Endodermal cell (in vitro differentiated cells): ENCODE measurements at regions not wholly inside any gene's neighbourhood (a gene's known extent, or its start where the extent isn't known, plus 50 kb on each side); places are given as distances from the start of the nearest gene placed in this dataset.
"Not testable (repeated sequence)": the region's sequence is repeated elsewhere in the genome, so short reads cannot be mapped to it uniquely, and the experiment has no call there.

Source experiments
- DNase-seq: peaks from one replicate; pipeline ENCODE4 v3.0.0-alpha.2; 2017
- H3K27ac ChIP-seq: 2 replicates; pipeline ENCODE4 v1.5.1; 2013; ENCODE audit warnings: mild to moderate bottlenecking, low read depth, low read length, moderate library complexity
- H3K27me3 ChIP-seq: 2 replicates; pipeline ENCODE4 v1.6.1; 2013; ENCODE audit warnings: mild to moderate bottlenecking, low read length, moderate library complexity; ENCODE audit not compliant: insufficient read depth, control insufficient read depth, poor library complexity, severe bottlenecking
- H3K36me3 ChIP-seq: 2 replicates; pipeline ENCODE4 v1.7.0; 2013; ENCODE audit warnings: mild to moderate bottlenecking, low read length, moderate library complexity; ENCODE audit not compliant: control insufficient read depth, insufficient read depth
- H3K4me1 ChIP-seq: one replicate; pipeline ENCODE4 v1.7.0; 2013; ENCODE audit warnings: low read length; ENCODE audit not compliant: control insufficient read depth, insufficient read depth
- H3K4me3 ChIP-seq: 2 replicates; pipeline ENCODE4 v1.5.1; 2013; ENCODE audit warnings: mild to moderate bottlenecking, low read length, moderate library complexity
- H3K9ac ChIP-seq: 2 replicates; pipeline ENCODE4 v1.6.1; 2013; ENCODE audit warnings: mild to moderate bottlenecking, low read length, moderate library complexity; ENCODE audit not compliant: poor library complexity, severe bottlenecking; ENCODE audit errors: extremely low read depth
- H3K9me3 ChIP-seq: 2 replicates; pipeline ENCODE4 v1.6.1; 2013; ENCODE audit warnings: mild to moderate bottlenecking, low read length, moderate library complexity; ENCODE audit not compliant: control insufficient read depth
- H3K27ac Mint-ChIP-seq: 2 replicates; pipeline ENCODE4 v1.8.0; 2020; ENCODE audit warnings: mixed read lengths
- H3K27me3 Mint-ChIP-seq: 2 replicates; pipeline ENCODE4 v1.8.0; 2021; ENCODE audit warnings: mild to moderate bottlenecking, mixed read lengths; ENCODE audit not compliant: insufficient read depth
- H3K36me3 Mint-ChIP-seq: 2 replicates; pipeline ENCODE4 v1.8.0; 2020; ENCODE audit warnings: low read depth, mixed read lengths
- H3K4me1 Mint-ChIP-seq: 2 replicates; pipeline ENCODE4 v1.8.0; 2020; ENCODE audit warnings: mixed read lengths
- H3K4me3 Mint-ChIP-seq: 2 replicates; pipeline ENCODE4 v1.8.0; 2020; ENCODE audit warnings: mild to moderate bottlenecking, moderate library complexity, mixed read lengths
- H3K9me3 Mint-ChIP-seq: 2 replicates; pipeline ENCODE4 v1.8.0; 2020; ENCODE audit warnings: mild to moderate bottlenecking, mixed read lengths
- CTCF ChIP-seq: fragments of 200-600 bp; sonication (generic); conservative IDR thresholded peaks from 2 replicates; pipeline ENCODE4 v1.5.0; 2021; ENCODE audit warnings: antibody characterized with exemption, mild to moderate bottlenecking
- WGBS, 2 experiments: methylation state at CpG; one replicate each; pipeline versions ENCODE4 v1.1.5 to v1.1.7; 2013; ENCODE audit warnings: missing lambda C conversion rate in 2 of 2, mixed read lengths in 1 of 2; ENCODE audit not compliant: insufficient coverage in 1 of 2, insufficient read length in 1 of 2; 5-methylcytosine and 5-hydroxymethylcytosine counted together

GRCh38 chr6:74573613-74574012, 632.2 kb downstream of the COL12A1 start:
- H3K4me1 Mint-ChIP-seq = no peaks in the 10 kb centered on the region
- no peak overlapping the region for H3K27ac Mint-ChIP-seq
- H3K4me3 ChIP-seq = no peak overlapping the region
- no peak overlapping the region for H3K4me3 Mint-ChIP-seq
- H3K9me3 ChIP-seq = no peaks in the 10 kb centered on the region
- H3K4me1 ChIP-seq = no peaks in the 10 kb centered on the region
- H3K27ac ChIP-seq = no peak overlapping the region
- H3K27me3 ChIP-seq = no peaks in the 10 kb centered on the region
- TF ChIP-seq CTCF = no peak
- H3K9me3 Mint-ChIP-seq = no peaks in the 10 kb centered on the region
- 96 to 97% methylated on average over 5 to 6 of the region's 6 CpGs for WGBS, 2 experiments
- no peaks in the 10 kb centered on the region for H3K36me3 Mint-ChIP-seq
- no peaks in the 10 kb centered on the region for H3K27me3 Mint-ChIP-seq
- DNase-seq = no peak
- no peak overlapping the region for H3K9ac ChIP-seq
- no peaks in the 10 kb centered on the region for H3K36me3 ChIP-seq

GRCh38 chr6:74570044-74570443, 635.8 kb downstream of the COL12A1 start:
- no peaks in the 10 kb centered on the region for H3K9me3 Mint-ChIP-seq
- H3K27ac ChIP-seq = no peak overlapping the region
- H3K4me1 Mint-ChIP-seq = no peaks in the 10 kb centered on the region
- DNase-seq = no peak
- no peaks in the 10 kb centered on the region for H3K36me3 ChIP-seq
- H3K4me1 ChIP-seq = no peaks in the 10 kb centered on the region
- no peaks in the 10 kb centered on the region for H3K36me3 Mint-ChIP-seq
- 91 to 100% methylated on average over 1 of the region's 1 CpG for WGBS, 2 experiments
- no peak overlapping the region for H3K4me3 ChIP-seq
- H3K4me3 Mint-ChIP-seq = no peak overlapping the region
- no peak overlapping the region for H3K27ac Mint-ChIP-seq
- no peak overlapping the region for H3K9ac ChIP-seq
- no peaks in the 10 kb centered on the region for H3K9me3 ChIP-seq
- no peaks in the 10 kb centered on the region for H3K27me3 Mint-ChIP-seq
- TF ChIP-seq CTCF = no peak
- H3K27me3 ChIP-seq = no peaks in the 10 kb centered on the region

- Histone ChIP-seq H3K36me3 (no peaks in the 10 kb centered on the region), H3K9ac (no peak overlapping the region), H3K27me3 (no peaks in the 10 kb centered on the region), H3K4me1 (no peaks in the 10 kb centered on the region), H3K4me3 (no peak overlapping the region), H3K9me3 (no peaks in the 10 kb centered on the region), H3K27ac (no peak overlapping the region)
- TF ChIP-seq CTCF = no peak
- Mint-ChIP-seq H3K27me3 (no peaks in the 10 kb centered on the region), H3K9me3 (no peaks in the 10 kb centered on the region), H3K4me3 (no peak overlapping the region), H3K36me3 (no peaks in the 10 kb centered on the region), H3K27ac (no peak overlapping the region), H3K4me1 (no peaks in the 10 kb centered on the region)
- no peak for DNase-seq
- WGBS, 2 experiments = 92 to 96% methylated on average over 3 to 6 of the region's 6 CpGs
Measured at GRCh38 chr6:74568861-74569260, 637.0 kb downstream of the COL12A1 start.

DNA sequence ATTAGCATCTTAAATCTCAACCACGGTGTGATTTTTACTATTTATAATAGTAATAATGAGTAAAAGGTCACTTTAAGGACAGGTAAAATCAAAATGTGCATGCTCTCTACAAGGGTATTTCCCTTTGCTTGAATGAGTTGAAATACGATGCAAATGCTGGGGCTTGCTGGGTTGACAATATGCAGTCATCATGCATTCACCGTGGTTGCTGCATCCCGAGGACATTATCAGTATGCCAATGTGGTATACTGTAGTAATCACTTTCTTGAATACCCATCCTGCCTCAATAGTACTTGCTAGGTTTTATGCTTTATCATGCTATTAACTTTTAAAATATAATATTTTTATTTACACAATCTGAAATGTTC, 637.9 kb downstream of the COL12A1 start:
- not testable (repeated sequence) for DNase-seq

More for the DNA sequence above, 637.9 kb downstream of the COL12A1 start:
- H3K27ac ChIP-seq, H3K36me3 Mint-ChIP-seq, H3K27me3 Mint-ChIP-seq, H3K4me1 Mint-ChIP-seq, H3K9me3 ChIP-seq, H3K4me3 Mint-ChIP-seq, H3K36me3 ChIP-seq, H3K27me3 ChIP-seq, H3K27ac Mint-ChIP-seq, H3K4me3 ChIP-seq, H3K9me3 Mint-ChIP-seq, H3K4me1 ChIP-seq, H3K9ac ChIP-seq: not testable (repeated sequence)
- 92 to 99% methylated on average over 2 to 4 of the region's 4 CpGs for WGBS, 2 experiments
